ENCODE measurements at regions not wholly inside any gene's neighbourhood (a gene's known extent, or its start where the extent isn't known, plus 50 kb on each side); places are given as distances from the start of the nearest gene placed in this dataset.

DNA sequence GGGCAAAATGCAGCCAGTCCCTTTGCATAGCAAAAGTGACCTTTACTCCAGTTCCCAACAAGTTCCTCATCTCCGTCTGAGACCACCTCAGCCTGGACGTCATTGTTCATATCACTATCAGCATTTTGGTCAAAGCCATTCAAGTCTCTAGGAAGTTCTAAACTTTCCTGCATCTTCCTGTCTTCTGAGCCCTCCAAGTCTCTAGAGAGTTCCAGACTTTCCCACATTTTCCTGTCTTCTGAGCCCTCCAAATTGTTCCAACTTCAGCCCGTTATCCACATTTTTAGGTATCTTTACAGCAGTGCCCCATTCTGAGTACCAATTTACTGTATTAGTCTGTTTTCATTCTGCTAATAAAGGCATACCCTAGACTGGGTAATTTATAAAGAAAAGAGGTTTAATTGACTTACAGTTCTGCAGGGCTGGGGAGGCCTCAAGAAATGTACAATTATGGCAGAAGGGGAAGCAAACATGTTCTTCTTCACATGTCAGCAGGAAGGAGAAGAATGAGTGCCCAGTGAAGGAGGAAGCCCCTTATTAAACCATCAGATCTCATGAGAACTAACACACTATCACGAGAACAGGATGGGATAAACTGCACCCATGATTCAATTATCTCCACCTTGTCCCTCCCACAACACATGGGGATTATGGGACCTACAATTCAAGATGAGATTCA, 123.7 kb downstream of the MYCN start:
- no peak for DNase-seq (ENCODE audit: extremely low read depth, low read depth)
- TF ChIP-seq, protein P1, sequence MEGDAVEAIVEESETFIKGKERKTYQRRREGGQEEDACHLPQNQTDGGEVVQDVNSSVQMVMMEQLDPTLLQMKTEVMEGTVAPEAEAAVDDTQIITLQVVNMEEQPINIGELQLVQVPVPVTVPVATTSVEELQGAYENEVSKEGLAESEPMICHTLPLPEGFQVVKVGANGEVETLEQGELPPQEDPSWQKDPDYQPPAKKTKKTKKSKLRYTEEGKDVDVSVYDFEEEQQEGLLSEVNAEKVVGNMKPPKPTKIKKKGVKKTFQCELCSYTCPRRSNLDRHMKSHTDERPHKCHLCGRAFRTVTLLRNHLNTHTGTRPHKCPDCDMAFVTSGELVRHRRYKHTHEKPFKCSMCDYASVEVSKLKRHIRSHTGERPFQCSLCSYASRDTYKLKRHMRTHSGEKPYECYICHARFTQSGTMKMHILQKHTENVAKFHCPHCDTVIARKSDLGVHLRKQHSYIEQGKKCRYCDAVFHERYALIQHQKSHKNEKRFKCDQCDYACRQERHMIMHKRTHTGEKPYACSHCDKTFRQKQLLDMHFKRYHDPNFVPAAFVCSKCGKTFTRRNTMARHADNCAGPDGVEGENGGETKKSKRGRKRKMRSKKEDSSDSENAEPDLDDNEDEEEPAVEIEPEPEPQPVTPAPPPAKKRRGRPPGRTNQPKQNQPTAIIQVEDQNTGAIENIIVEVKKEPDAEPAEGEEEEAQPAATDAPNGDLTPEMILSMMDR (IDR thresholded peaks at IDR 0.05; ENCODE audit: low read depth, low read length), result no peak

DNA sequence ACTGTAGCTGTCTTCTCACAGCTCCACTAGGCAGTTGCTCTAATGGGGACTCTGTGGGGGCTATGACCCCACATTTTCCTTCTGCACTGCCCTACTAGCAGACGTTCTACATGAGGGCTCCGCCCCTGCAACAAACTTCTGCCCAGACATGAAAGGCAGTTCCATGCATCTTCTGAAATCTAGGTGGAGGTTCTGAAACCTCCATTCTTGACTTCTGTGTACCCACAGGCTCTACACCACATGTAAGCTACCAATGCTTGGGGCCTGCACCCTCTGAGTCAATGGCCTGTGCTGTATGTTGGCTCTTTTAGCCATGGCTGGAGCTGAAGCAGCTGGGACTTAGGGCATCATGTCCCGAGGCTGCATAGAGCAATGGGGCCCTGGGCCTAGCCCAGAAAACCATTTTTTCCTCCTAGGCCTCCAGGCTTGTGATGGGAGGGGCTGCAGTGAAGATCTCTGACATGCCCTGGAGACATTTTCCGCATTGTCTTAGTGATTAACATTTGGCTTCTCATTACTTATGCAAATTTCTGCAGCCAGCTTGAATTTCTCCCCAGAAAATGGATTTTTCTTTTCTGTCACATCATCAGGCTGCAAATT, 123.0 kb downstream of the MYCN start:
- DNase-seq (ENCODE audit: extremely low read depth, low read depth), result no peak

GRCh38 chr2:16062471-16063250, 122.3 kb downstream of the MYCN start:
- TF ChIP-seq, protein P1 (IDR thresholded peaks at IDR 0.05; ENCODE audit: low read depth, low read length), result no peak
- DNase-seq (ENCODE audit: extremely low read depth, low read depth), result no peak

More for the DNA sequence above, 123.0 kb downstream of the MYCN start:
- TF ChIP-seq, protein P1 (IDR thresholded peaks at IDR 0.05; ENCODE audit: low read depth, low read length), result no peak

DNA sequence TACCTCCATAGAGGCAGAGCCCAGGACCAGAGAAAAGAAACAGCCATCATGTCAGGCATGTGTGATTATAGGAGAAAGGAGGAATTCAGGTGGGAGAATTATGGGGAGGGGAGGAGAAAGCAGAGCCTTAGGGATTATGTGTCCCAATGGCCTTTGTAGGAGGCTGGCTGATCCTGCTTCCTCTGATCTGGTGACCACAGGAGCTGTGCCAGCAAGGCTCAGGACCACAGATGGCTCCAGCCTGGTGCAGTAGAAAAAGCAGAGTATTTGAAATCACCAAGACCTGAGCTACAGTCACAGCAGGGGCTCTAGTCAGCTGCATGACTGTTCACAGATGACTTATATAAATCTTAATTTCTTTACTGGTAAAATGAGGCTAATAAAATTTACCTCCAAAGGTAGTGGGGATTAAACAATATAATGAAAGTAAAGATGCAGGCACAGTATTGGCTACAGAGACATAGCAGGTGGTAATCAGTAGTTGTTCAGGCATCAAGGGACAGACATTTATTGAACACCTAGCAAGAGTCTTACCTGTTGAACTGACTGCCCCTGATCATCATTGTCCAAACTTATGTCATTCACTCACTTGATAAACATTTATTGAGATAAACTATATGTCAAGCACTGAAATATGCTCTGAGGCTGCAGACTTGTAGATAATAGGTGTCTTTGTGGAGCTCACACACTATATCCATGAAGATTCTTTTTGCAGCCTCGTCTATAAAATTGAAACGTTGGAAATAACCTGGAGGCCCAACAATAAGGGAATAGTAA, 121.3 kb downstream of the MYCN start:
- TF ChIP-seq, protein P1 (IDR thresholded peaks at IDR 0.05; ENCODE audit: low read depth, low read length), result no peak

DNA sequence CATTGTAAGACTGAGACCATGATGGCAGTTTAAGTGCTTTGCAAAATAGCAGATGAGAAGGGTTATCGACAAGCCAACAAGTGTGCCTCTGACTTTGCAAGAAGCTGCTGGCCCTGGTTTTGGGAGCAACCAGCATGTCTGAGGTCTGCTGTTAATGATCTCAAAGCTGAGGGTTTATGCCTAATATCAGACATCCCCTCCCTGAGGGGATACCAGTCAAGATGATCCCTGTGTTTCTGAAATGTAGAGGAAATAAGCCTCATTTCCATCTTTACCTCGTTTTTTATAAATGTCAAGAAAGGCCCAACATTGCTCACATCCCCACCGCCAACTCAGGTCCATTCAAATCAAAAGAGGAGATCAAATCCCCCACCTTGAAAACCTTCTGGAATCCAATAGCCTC, 120.6 kb downstream of the MYCN start:
- TF ChIP-seq, protein P1 (IDR thresholded peaks at IDR 0.05; ENCODE audit: low read depth, low read length), result no peak
- no peak for DNase-seq (ENCODE audit: extremely low read depth, low read depth)

More for the DNA sequence above, 121.3 kb downstream of the MYCN start:
- no peak for DNase-seq (ENCODE audit: extremely low read depth, low read depth)

- TF ChIP-seq, protein P1 (IDR thresholded peaks at IDR 0.05; ENCODE audit: low read depth, low read length), result no peak
- no peak for DNase-seq (ENCODE audit: extremely low read depth, low read depth)
Measured at GRCh38 chr2:16060125-16060935, 120.0 kb downstream of the MYCN start.
